Choroid plexus epithelial cell (primary cell): ENCODE measurements at regions not wholly inside any gene's neighbourhood (a gene's known extent, or its start where the extent isn't known, plus 50 kb on each side); places are given as distances from the start of the nearest gene placed in this dataset.

Source experiments
- DNase-seq: peaks from one replicate; pipeline ENCODE4 v3.0.0-alpha.2; 2010; ENCODE audit warnings: low read depth
- H3K4me3 ChIP-seq: 2 replicates; pipeline ENCODE4 v1.5.1; 2011; ENCODE audit warnings: low read depth, mild to moderate bottlenecking, control low read depth, low read length, moderate library complexity
- TF ChIP-seq, protein P1 (sequence below): conservative IDR thresholded peaks from 2 replicates; pipeline ENCODE4 v1.5.1; 2011; ENCODE audit warnings: low read depth, mild to moderate bottlenecking, control low read depth, inconsistent platforms, low read length, moderate library complexity

DNA sequence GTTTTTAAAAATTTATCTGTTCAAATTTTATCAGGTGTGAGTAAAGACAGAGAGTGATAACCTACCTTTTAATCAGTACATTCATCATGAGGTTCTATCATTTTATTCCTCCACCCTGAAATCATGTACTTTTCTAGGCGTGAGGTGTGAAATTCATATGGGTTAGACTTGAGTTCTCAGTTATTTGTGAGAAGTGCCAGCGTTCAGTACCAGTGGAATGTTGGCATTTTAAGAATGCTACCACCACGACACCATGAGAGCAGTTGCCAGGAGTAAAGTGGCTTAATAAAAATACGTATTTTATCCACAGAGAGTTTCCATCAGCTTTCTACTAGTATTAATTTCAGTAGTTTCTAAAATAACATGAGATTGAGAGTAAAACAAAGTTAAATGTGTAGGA is 104.1 kb upstream of the FERD3L start:
- TF ChIP-seq, protein P1, sequence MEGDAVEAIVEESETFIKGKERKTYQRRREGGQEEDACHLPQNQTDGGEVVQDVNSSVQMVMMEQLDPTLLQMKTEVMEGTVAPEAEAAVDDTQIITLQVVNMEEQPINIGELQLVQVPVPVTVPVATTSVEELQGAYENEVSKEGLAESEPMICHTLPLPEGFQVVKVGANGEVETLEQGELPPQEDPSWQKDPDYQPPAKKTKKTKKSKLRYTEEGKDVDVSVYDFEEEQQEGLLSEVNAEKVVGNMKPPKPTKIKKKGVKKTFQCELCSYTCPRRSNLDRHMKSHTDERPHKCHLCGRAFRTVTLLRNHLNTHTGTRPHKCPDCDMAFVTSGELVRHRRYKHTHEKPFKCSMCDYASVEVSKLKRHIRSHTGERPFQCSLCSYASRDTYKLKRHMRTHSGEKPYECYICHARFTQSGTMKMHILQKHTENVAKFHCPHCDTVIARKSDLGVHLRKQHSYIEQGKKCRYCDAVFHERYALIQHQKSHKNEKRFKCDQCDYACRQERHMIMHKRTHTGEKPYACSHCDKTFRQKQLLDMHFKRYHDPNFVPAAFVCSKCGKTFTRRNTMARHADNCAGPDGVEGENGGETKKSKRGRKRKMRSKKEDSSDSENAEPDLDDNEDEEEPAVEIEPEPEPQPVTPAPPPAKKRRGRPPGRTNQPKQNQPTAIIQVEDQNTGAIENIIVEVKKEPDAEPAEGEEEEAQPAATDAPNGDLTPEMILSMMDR, result no peak
- DNase-seq, result peak; percentile 36
- no peak overlapping the region for H3K4me3 ChIP-seq

DNA sequence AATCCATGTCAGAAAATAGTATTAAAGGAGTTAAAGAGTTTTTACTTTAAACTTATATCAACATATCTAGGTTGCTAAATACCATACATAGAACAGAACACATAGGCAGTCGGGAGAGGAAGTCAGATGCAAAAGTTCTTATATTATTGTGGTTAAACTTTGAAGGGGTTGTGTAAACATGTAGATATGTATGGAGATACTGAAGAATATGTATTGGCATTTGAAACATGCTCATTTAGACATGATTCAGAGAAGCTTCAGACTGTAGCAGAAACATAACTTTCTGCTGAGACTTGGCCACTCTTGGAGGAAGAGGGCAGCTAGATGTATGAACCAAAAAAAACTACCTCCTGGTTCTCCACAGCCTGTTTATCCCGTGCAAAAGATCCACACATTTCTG is 103.5 kb upstream of the FERD3L start:
- peak; percentile 77 for DNase-seq
- no peak overlapping the region for H3K4me3 ChIP-seq
- TF ChIP-seq, protein P1, result no peak

DNA sequence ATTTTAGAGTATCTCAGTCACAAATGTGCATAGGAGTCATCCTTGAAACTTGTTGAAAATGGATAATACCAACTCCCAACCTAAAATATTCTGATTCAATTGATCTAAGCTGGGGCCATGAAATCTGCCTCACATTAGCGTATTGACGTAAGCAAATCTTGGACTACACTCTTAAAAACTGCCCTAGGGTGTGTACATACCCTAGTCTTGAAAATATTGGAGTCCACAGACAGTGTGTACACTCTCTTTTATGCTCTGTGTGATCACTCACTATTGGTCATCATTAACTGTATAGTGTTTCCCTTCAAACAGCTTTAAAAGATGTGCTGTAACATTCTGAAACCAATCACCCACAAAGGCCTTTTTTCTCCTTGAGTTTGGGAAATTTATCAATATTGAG is 102.9 kb upstream of the FERD3L start:
- no peak for DNase-seq
- no peak overlapping the region for H3K4me3 ChIP-seq
- TF ChIP-seq, protein P1, result no peak

DNA sequence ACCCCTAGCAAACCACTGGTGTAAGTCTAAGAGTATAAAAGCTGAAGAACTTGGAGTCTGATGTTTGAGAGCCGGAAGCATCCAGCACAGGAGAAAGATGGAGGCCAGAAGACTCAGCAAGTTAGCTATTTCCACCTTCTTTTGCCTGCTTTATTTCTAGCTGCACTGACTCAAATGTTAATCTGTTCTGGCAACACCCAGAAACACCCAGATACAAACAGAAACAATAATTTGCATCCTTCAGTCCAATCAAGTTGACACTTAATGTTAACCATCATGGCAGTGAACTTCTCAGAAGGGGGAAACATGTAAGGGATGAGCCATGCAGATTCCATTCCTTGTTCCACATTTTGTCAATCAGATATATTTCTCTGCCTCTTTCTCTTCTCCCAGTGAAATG is 101.8 kb upstream of the FERD3L start:
- DNase-seq, result no peak
- TF ChIP-seq, protein P1, result no peak
- no peak overlapping the region for H3K4me3 ChIP-seq

DNA sequence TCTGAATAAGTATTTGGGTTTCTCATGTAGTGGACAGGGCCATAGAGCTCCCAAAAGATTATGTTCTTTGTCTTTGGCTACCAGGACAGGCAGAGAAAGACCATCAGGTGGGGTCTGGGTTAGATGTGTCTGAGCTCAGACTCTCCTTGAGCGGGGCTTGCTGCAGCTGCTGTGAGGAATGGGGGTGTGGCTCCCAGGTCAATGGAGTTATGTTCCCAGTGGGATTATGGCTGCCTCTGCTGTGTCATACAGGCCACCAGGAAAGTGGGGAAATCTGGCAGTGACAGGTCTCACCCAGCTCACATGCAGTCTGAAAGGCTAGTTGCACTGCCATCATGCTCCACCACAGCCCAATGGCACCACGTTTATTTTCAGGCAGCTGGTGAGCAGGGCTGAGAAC is 97.0 kb upstream of the FERD3L start:
- TF ChIP-seq, protein P1, result no peak
- H3K4me3 ChIP-seq, result no peak overlapping the region
- DNase-seq, result no peak

DNA sequence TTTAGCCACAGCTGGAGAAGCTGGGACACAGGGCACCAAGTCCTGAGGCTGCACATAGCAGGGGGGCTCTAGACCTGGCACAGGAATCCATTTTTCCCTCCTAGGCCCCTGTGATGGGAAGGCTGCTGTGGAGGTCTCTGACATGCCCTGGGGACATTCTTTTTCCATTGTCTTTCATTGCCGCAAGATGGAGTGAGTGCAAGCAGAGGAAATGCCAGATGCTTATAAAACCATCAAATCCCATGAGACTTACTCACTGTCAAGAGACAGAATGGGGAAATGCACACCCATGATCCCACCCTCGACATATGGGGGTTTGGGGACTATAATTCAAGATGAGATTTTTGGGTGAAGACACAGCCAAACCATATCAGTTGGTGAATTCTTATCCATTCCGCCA is 94.7 kb upstream of the FERD3L start:
- H3K4me3 ChIP-seq, result no peak overlapping the region
- no peak for DNase-seq
- TF ChIP-seq, protein P1, result no peak

DNA sequence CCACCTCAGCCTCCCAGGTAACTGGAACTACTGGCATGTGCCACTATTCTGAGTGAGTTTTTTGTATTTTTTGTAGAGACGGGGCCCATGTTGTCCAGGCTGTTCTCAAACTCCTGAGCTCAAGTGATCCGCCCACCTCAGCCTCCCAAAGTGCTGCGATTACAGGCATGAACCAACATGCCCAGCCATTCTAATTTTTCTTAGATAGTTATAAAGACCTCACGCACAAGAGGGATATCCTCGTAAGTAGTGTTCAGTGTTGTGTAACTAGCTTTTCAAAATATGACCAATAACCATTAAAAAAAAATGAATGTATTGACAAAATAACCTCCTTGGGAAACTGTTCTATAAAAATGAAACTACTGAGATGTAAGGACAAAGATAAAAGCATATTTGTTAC is 90.5 kb upstream of the FERD3L start:
- TF ChIP-seq, protein P1, result no peak
- H3K4me3 ChIP-seq, result no peak overlapping the region
- DNase-seq, result no peak
